Lower leg skin (tissue), 3 donors: ENCODE measurements at regions not wholly inside any gene's neighbourhood (a gene's known extent, or its start where the extent isn't known, plus 50 kb on each side); places are given as distances from the start of the nearest gene placed in this dataset.

Experiments
- CTCF ChIP-seq, 3 donors: fragments of 450-650 bp; IDR thresholded peaks; one replicate each; pipeline ENCODE4 v1.5.1; 2016; ENCODE audit warnings: antibody characterized with exemption in 3 of 3, mild to moderate bottlenecking in 3 of 3, moderate library complexity in 2 of 3
- POLR2A ChIP-seq, 2 donors: fragments of 450-650 bp; IDR thresholded peaks; one replicate each; pipeline ENCODE4 v1.6.1; 2016 to 2017; ENCODE audit warnings: antibody characterized with exemption in 2 of 2, mild to moderate bottlenecking in 1 of 2, moderate library complexity in 1 of 2

DNA sequence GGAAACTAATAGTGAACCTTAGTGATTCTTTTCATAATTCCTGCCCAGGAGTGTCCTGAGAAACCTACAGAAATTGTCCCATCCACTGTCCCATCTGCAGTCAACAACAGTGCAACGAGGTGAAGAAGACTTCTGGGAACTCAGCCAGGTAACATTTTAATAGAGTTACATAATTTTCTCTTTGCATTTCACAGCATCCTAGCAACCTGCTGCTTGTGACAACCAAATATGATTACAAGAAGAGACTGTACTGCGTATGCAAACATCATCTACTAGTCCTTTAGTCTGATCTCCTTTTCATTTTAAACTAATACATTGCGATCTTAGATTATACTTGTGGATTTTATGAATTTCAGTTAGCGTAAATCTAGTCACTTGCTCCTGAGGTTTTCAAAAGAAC, 951.6 kb downstream of the TFAP2A start:
- TF ChIP-seq CTCF (IDR thresholded peaks at IDR 0.05) (no peak), POLR2A (IDR thresholded peaks at IDR 0.05) (no peak)
